GM12872 (cell line): ENCODE measurements at regions not wholly inside any gene's neighbourhood (a gene's known extent, or its start where the extent isn't known, plus 50 kb on each side); places are given as distances from the start of the nearest gene placed in this dataset.

ENCODE experiments used
- CTCF ChIP-seq: IDR thresholded peaks from 3 replicates; pipeline ENCODE4 v1.5.1; 2011; ENCODE audit warnings: low read depth, mild to moderate bottlenecking, low read length, moderate library complexity; ENCODE audit not compliant: insufficient read depth

- no peak for TF ChIP-seq CTCF
Observed at GRCh38 chr13:80010286-80010831, 330.6 kb downstream of the SPRY2 start.

GRCh38 chr13:80009760-80010159, 331.2 kb downstream of the SPRY2 start:
- no peak for TF ChIP-seq CTCF

- no peak for TF ChIP-seq CTCF
Observed at GRCh38 chr13:80006940-80007339, 334.0 kb downstream of the SPRY2 start.

GRCh38 chr13:80001510-80001842, 339.4 kb downstream of the SPRY2 start:
- TF ChIP-seq CTCF = no peak

GRCh38 chr13:80000684-80001509, 340.0 kb downstream of the SPRY2 start:
- no peak for TF ChIP-seq CTCF

- no peak for TF ChIP-seq CTCF
Observed at GRCh38 chr13:79999601-80000000, 341.3 kb downstream of the SPRY2 start.

- TF ChIP-seq CTCF = no peak
Observed at GRCh38 chr13:79998381-79998880, 342.5 kb downstream of the SPRY2 start.
